KMS-11 (cell line): ENCODE measurements at regions not wholly inside any gene's neighbourhood (a gene's known extent, or its start where the extent isn't known, plus 50 kb on each side); places are given as distances from the start of the nearest gene placed in this dataset.

Experiments used
- H2AFZ ChIP-seq: fragments of 200-600 bp; sonication (generic); 2 replicates; pipeline ENCODE4 v1.6.1; 2016; ENCODE audit warnings: antibody characterized with exemption, mixed run types, low read depth
- H3K27ac ChIP-seq: fragments of 200-600 bp; sonication (generic); 2 replicates; pipeline ENCODE4 v1.6.1; 2016; ENCODE audit warnings: mild to moderate bottlenecking, mixed run types
- H3K27me3 ChIP-seq: fragments of 200-600 bp; sonication (generic); 2 replicates; pipeline ENCODE4 v1.6.1; 2017; ENCODE audit warnings: mild to moderate bottlenecking, low read depth, mixed run types, moderate library complexity; ENCODE audit not compliant: insufficient read depth
- H3K36me3 ChIP-seq: fragments of 200-600 bp; sonication (generic); 2 replicates; pipeline ENCODE4 v1.6.1; 2017; ENCODE audit warnings: mild to moderate bottlenecking, mixed run types; ENCODE audit not compliant: insufficient read depth
- H3K4me1 ChIP-seq: fragments of 200-600 bp; sonication (generic); 2 replicates; pipeline ENCODE4 v1.6.1; 2016; ENCODE audit warnings: mild to moderate bottlenecking, low read depth, mixed run types; ENCODE audit not compliant: poor library complexity, severe bottlenecking
- H3K4me2 ChIP-seq: fragments of 200-600 bp; sonication (generic); 2 replicates; pipeline ENCODE4 v1.7.0; 2016; ENCODE audit warnings: mild to moderate bottlenecking, mixed run types
- H3K4me3 ChIP-seq: fragments of 200-600 bp; sonication (generic); IDR thresholded peaks from 2 replicates; pipeline ENCODE4 v1.6.1; 2017; ENCODE audit warnings: low read depth, low read length, mixed read lengths; ENCODE audit not compliant: insufficient read depth
- H3K79me2 ChIP-seq: fragments of 200-600 bp; sonication (generic); 2 replicates; pipeline ENCODE4 v1.6.1; 2016; ENCODE audit warnings: low read depth, mixed run types; ENCODE audit not compliant: insufficient read depth
- H3K9ac ChIP-seq: fragments of 200-600 bp; sonication (generic); 2 replicates; pipeline ENCODE4 v1.6.1; 2016; ENCODE audit warnings: mild to moderate bottlenecking, mixed run types
- H4K20me1 ChIP-seq: fragments of 200-600 bp; sonication (generic); 2 replicates; pipeline ENCODE4 v1.6.1; 2016; ENCODE audit warnings: mild to moderate bottlenecking, mixed run types; ENCODE audit not compliant: insufficient read depth
- CTCF ChIP-seq: fragments of 200-600 bp; sonication (generic); conservative IDR thresholded peaks from 2 replicates; pipeline ENCODE4 v1.6.1; 2017; ENCODE audit warnings: low read depth, mild to moderate bottlenecking, antibody characterized with exemption, low read length, moderate library complexity, mixed read lengths

GRCh38 chr2:33925311-33925710 lies 326.2 kb upstream of the FAM98A start:
- Histone ChIP-seq H3K79me2 (no peaks in the 10 kb centered on the region), H3K27me3 (no peaks in the 10 kb centered on the region), H3K36me3 (no peaks in the 10 kb centered on the region), H4K20me1 (no peaks in the 10 kb centered on the region), H2AFZ (no peak overlapping the region), H3K27ac (no peak overlapping the region), H3K9ac (no peak overlapping the region), H3K4me1 (peaks cover 22% of the 10 kb centered on the region), H3K4me2 (no peak overlapping the region), H3K4me3 (no peak overlapping the region)
- TF ChIP-seq CTCF, result no peak

DNA sequence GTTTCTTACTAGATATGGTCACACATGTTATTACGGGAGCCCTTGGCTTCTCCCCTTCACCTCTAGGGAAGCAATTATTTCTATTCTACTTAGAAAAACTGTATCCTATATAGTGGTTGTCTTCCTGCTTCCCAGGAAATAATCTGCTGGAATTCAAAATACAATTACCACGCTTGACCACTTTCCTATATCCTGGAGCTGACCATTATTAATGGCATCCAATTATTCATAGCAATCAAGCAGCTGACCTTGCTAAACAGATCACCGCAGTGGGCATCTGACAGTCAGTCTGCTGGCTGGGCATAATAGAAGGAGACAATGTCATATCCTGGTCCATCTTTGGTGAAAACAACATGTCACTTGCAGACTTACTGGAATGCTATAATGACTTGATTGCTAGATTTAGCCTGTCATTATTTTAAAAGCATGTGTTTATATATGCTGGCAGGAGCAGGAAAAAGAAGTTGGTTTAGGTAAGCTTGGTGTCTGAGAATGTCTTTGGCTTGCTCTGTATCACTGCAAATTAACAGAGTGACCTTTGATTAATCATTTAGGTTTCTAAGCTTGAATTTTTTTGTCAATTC lies 325.6 kb upstream of the FAM98A start:
- Histone ChIP-seq H3K27me3 (no peaks in the 10 kb centered on the region), H3K9ac (no peak overlapping the region), H3K4me1 (peaks cover 15% of the 10 kb centered on the region), H3K79me2 (no peaks in the 10 kb centered on the region), H3K27ac (no peak overlapping the region), H3K36me3 (no peaks in the 10 kb centered on the region), H2AFZ (no peak overlapping the region), H3K4me2 (no peak overlapping the region), H3K4me3 (no peak overlapping the region), H4K20me1 (no peaks in the 10 kb centered on the region)
- no peak for TF ChIP-seq CTCF

DNA sequence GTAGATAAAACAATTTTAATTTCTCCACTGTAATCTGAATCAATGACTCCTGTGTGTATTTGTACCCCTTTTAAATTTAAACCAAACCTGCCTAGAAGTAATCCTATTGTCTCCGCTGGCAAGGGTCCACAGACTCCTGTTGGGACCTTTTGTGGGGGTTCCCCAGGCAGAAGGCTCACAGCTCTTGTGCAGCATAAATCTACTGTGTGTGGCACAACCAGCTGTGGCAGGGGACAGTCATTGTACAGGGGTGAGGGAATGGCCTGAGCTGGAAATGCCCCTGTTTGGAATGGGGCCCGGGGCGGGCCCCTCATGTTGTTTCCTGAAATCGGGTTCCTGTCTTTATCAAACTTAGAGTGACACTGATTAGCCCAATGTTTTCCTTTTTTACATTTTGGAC lies 318.2 kb upstream of the FAM98A start:
- no peaks in the 10 kb centered on the region for H4K20me1 ChIP-seq
- no peak overlapping the region for H3K4me3 ChIP-seq
- no peak for TF ChIP-seq CTCF
- H2AFZ ChIP-seq, result no peak overlapping the region
- no peak overlapping the region for H3K9ac ChIP-seq
- H3K36me3 ChIP-seq, result no peaks in the 10 kb centered on the region
- H3K79me2 ChIP-seq, result no peaks in the 10 kb centered on the region
- H3K27me3 ChIP-seq, result no peaks in the 10 kb centered on the region
- no peak overlapping the region for H3K4me2 ChIP-seq
- H3K27ac ChIP-seq, result no peak overlapping the region
- no peaks in the 10 kb centered on the region for H3K4me1 ChIP-seq

DNA sequence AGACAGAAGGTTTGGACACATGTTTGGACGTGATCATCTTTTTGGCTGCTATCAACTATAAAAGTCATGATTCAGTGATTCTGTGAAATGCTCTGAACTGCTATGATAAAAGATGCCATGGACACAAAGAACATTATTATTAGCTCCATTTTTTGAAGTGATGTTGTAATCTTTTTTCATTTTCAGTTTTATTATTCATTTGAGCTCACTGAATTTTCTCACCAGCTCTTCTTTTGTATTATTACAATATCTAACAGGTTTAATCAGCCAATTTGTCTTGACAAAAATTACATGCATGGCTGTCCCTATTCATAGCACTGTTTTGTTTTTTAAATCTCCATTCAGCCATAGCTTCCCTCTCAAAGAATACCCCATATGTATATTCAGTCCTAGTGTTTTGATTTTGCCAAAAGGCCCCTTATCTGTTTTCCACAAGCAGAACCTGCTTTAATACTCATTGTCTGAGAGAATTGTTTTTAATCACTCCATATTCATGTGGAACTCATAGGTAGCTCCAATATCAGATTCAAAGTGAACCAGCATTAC lies 314.0 kb upstream of the FAM98A start:
- H3K27ac ChIP-seq, result no peak overlapping the region
- no peaks in the 10 kb centered on the region for H4K20me1 ChIP-seq
- no peaks in the 10 kb centered on the region for H3K79me2 ChIP-seq
- no peak for TF ChIP-seq CTCF
- no peaks in the 10 kb centered on the region for H3K4me1 ChIP-seq
- no peak overlapping the region for H3K9ac ChIP-seq
- H3K27me3 ChIP-seq, result no peaks in the 10 kb centered on the region
- H3K4me2 ChIP-seq, result no peak overlapping the region
- H3K4me3 ChIP-seq, result no peak overlapping the region
- no peaks in the 10 kb centered on the region for H3K36me3 ChIP-seq
- no peak overlapping the region for H2AFZ ChIP-seq
